ENCODE measurements at regions not wholly inside any gene's neighbourhood (a gene's known extent, or its start where the extent isn't known, plus 50 kb on each side); places are given as distances from the start of the nearest gene placed in this dataset.
A peak's percentile ranks its signal among the peaks of the same experiment; 100 is the strongest.

GRCh38 chr4:123575291-123575690 lies 178.7 kb downstream of the SPRY1 start:
- DNase-seq: no peak

GRCh38 chr4:123577225-123577906 lies 180.8 kb downstream of the SPRY1 start:
- DNase-seq: no peak

GRCh38 chr4:123578276-123579029 lies 181.9 kb downstream of the SPRY1 start:
- DNase-seq: no peak

GRCh38 chr4:123579961-123580360 lies 183.4 kb downstream of the SPRY1 start:
- no peak for DNase-seq

- DNase-seq: no peak
Observed at GRCh38 chr4:123580981-123581664, 184.5 kb downstream of the SPRY1 start.

- no peak for DNase-seq
Observed at GRCh38 chr4:123581802-123582201, 185.2 kb downstream of the SPRY1 start.

- DNase-seq: no peak
Observed at GRCh38 chr4:123583043-123583442, 186.4 kb downstream of the SPRY1 start.

- DNase-seq: no peak
Observed at GRCh38 chr4:123585111-123585510, 188.5 kb downstream of the SPRY1 start.

GRCh38 chr4:123587983-123588494 lies 191.4 kb downstream of the SPRY1 start:
- DNase-seq: no peak

GRCh38 chr4:123588631-123589241 lies 192.1 kb downstream of the SPRY1 start:
- DNase-seq: no peak

GRCh38 chr4:123589301-123589700 lies 192.7 kb downstream of the SPRY1 start:
- DNase-seq: no peak

GRCh38 chr4:123591875-123592274 lies 195.3 kb downstream of the SPRY1 start:
- no peak for DNase-seq

- no peak for DNase-seq
Observed at GRCh38 chr4:123593655-123594054, 197.1 kb downstream of the SPRY1 start.

- DNase-seq: no peak
Observed at GRCh38 chr4:123596805-123597204, 200.2 kb downstream of the SPRY1 start.

GRCh38 chr4:123597586-123597985 lies 201.0 kb downstream of the SPRY1 start:
- no peak for DNase-seq

GRCh38 chr4:123598331-123598730 lies 201.7 kb downstream of the SPRY1 start:
- DNase-seq: no peak

- no peak for DNase-seq
Observed at GRCh38 chr4:123599061-123599919, 202.7 kb downstream of the SPRY1 start.

- DNase-seq: peak; percentile 10
Observed at GRCh38 chr4:123599920-123600810, 203.6 kb downstream of the SPRY1 start.

GRCh38 chr4:123600987-123601904 lies 204.7 kb downstream of the SPRY1 start:
- no peak for DNase-seq

GRCh38 chr4:123602007-123602406 lies 205.4 kb downstream of the SPRY1 start:
- DNase-seq: no peak

Data from stimulated activated CD4-positive, alpha-beta T cell treated with anti-CD3 and anti-CD28 coated beads, Interleukin-4, amount 100 ng/mL, for 1 hour (primary cell).